ENCODE measurements at regions not wholly inside any gene's neighbourhood (a gene's known extent, or its start where the extent isn't known, plus 50 kb on each side); places are given as distances from the start of the nearest gene placed in this dataset.

DNA sequence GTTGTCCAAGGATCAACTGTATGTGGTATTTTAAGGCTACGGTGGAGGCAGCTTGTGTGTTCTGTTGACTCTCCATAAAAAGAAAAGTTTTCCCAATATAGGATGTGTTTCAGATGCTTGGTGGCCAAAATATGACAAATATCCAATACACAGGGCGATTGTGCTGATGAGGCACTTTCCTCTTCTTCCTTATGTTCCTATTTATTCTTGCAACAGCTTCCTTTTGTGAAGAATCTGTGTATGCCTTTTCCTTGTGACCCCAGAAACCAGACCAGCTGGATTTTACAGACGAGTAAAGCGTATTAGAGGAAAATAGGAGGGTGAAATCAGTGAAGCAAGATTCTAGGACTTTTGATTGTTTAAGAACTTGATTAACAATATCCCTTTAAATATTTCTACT is 452.0 kb downstream of the DMAC1 start:
- FAIRE-seq: no peak
- Histone ChIP-seq H3K36me3 (ENCODE audit: control insufficient read depth in 2 of 2, extremely low read depth in 1 of 2, insufficient read depth in 2 of 2, low read length in 2 of 2) (no peaks in the 10 kb centered on the region), H3K4me3 (ENCODE audit: control insufficient read depth in 2 of 3, extremely low read depth in 1 of 3, insufficient read depth in 2 of 3, low read depth in 1 of 3, low read length in 3 of 3) (no peak overlapping the region), H3K9me1 (ENCODE audit: control insufficient read depth, extremely low read depth, insufficient read depth, low read length) (no peaks in the 10 kb centered on the region), H3K4me2 (ENCODE audit: control insufficient read depth, extremely low read depth, insufficient read depth, low read depth, low read length) (no peak overlapping the region), H3K79me2 (ENCODE audit: control insufficient read depth, insufficient read depth, low read length) (no peaks in the 10 kb centered on the region), H3K4me1 (ENCODE audit: control insufficient read depth, extremely low read depth, insufficient read depth, low read length) (no peaks in the 10 kb centered on the region), H2AFZ (ENCODE audit: control insufficient read depth, low read length) (no peak overlapping the region), H3K27ac (ENCODE audit: control insufficient read depth, insufficient read depth, low read length) (no peak overlapping the region), H3K9me3 (ENCODE audit: control insufficient read depth, low read depth, low read length) (no peaks in the 10 kb centered on the region), H4K20me1 (ENCODE audit: control insufficient read depth, extremely low read depth, insufficient read depth, low read length) (no peaks in the 10 kb centered on the region), H3K27me3 (ENCODE audit: control insufficient read depth, extremely low read depth, insufficient read depth, low read length) (no peaks in the 10 kb centered on the region), H3K9ac (ENCODE audit: control insufficient read depth, extremely low read depth, insufficient read depth, low read length) (no peak overlapping the region)
- no peak for TF ChIP-seq CTCF (optimal IDR thresholded peaks at IDR 0.05 in 1 of 3, IDR thresholded peaks at IDR 0.05 in 1 of 3, conservative IDR thresholded peaks at IDR 0.05 in 1 of 3; ENCODE audit: extremely low read depth in 1 of 3, insufficient read depth in 2 of 3, low read length in 3 of 3)
- TF ChIP-seq EZH2 (IDR thresholded peaks at IDR 0.05; ENCODE audit: low read length): no peak
- dilution Hi-C loops (cut with MboI; ENCODE audit: extremely low pct_ligation_motif_present, low sequenced_read_pairs): no loop called here
- DNase-seq (ENCODE audit: low read depth, low spot score): no peak

DNA sequence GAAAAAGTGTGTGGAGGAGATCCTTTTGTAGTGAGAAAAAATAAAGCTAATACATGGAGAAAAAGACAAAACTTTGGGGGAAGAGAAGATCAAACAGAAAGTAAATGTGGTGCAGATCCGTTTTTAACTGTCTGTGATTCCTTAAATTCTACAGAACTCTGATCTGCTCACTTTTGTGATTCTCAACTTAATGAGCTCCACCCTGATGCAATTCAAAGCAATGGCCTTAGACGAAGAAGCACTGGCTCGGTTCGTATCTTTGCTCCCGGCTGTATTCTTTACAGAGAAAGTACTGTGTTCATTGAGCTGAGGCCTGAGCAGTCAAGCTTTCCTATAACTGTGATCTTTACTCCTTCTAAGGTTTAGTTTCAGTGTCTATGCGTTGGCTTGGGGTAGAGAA is 453.4 kb downstream of the DMAC1 start:
- Histone ChIP-seq H3K4me3 (ENCODE audit: control insufficient read depth in 2 of 3, extremely low read depth in 1 of 3, insufficient read depth in 2 of 3, low read depth in 1 of 3, low read length in 3 of 3) (no peak overlapping the region), H2AFZ (ENCODE audit: control insufficient read depth, low read length) (no peak overlapping the region), H3K9ac (ENCODE audit: control insufficient read depth, extremely low read depth, insufficient read depth, low read length) (no peak overlapping the region), H3K79me2 (ENCODE audit: control insufficient read depth, insufficient read depth, low read length) (no peaks in the 10 kb centered on the region), H3K36me3 (ENCODE audit: control insufficient read depth in 2 of 2, extremely low read depth in 1 of 2, insufficient read depth in 2 of 2, low read length in 2 of 2) (no peaks in the 10 kb centered on the region), H3K4me1 (ENCODE audit: control insufficient read depth, extremely low read depth, insufficient read depth, low read length) (no peaks in the 10 kb centered on the region), H3K27me3 (ENCODE audit: control insufficient read depth, extremely low read depth, insufficient read depth, low read length) (no peaks in the 10 kb centered on the region), H3K9me3 (ENCODE audit: control insufficient read depth, low read depth, low read length) (no peaks in the 10 kb centered on the region), H3K4me2 (ENCODE audit: control insufficient read depth, extremely low read depth, insufficient read depth, low read depth, low read length) (no peak overlapping the region), H3K9me1 (ENCODE audit: control insufficient read depth, extremely low read depth, insufficient read depth, low read length) (no peaks in the 10 kb centered on the region), H4K20me1 (ENCODE audit: control insufficient read depth, extremely low read depth, insufficient read depth, low read length) (no peaks in the 10 kb centered on the region), H3K27ac (ENCODE audit: control insufficient read depth, insufficient read depth, low read length) (no peak overlapping the region)
- TF ChIP-seq CTCF (optimal IDR thresholded peaks at IDR 0.05 in 1 of 3, IDR thresholded peaks at IDR 0.05 in 1 of 3, conservative IDR thresholded peaks at IDR 0.05 in 1 of 3; ENCODE audit: extremely low read depth in 1 of 3, insufficient read depth in 2 of 3, low read length in 3 of 3): no peak
- TF ChIP-seq EZH2 (IDR thresholded peaks at IDR 0.05; ENCODE audit: low read length): no peak
- DNase-seq (ENCODE audit: low read depth, low spot score) (no peak), FAIRE-seq (no peak)
- dilution Hi-C loops (cut with MboI; ENCODE audit: extremely low pct_ligation_motif_present, low sequenced_read_pairs): no loop called here

All from keratinocyte (primary cell).